GM12872 (cell line): ENCODE measurements at regions not wholly inside any gene's neighbourhood (a gene's known extent, or its start where the extent isn't known, plus 50 kb on each side); places are given as distances from the start of the nearest gene placed in this dataset.

Source experiments
- CTCF ChIP-seq: IDR thresholded peaks from 3 replicates; pipeline ENCODE4 v1.5.1; 2011; ENCODE audit warnings: low read depth, mild to moderate bottlenecking, low read length, moderate library complexity; ENCODE audit not compliant: insufficient read depth

- TF ChIP-seq CTCF, result no peak
Observed at GRCh38 chr7:63071396-63071795, 927.3 kb upstream of the ZNF722 start.

- no peak for TF ChIP-seq CTCF
Observed at GRCh38 chr7:63071920-63072319, 926.7 kb upstream of the ZNF722 start.

GRCh38 chr7:63072806-63073205 is 925.8 kb upstream of the ZNF722 start:
- TF ChIP-seq CTCF, result no peak

GRCh38 chr7:63073286-63073685 is 925.4 kb upstream of the ZNF722 start:
- TF ChIP-seq CTCF, result no peak

- no peak for TF ChIP-seq CTCF
Observed at GRCh38 chr7:63073736-63074135, 924.9 kb upstream of the ZNF722 start.

- no peak for TF ChIP-seq CTCF
Observed at GRCh38 chr7:63077841-63078240, 920.8 kb upstream of the ZNF722 start.

- no peak for TF ChIP-seq CTCF
Observed at GRCh38 chr7:63080406-63080805, 918.2 kb upstream of the ZNF722 start.

GRCh38 chr7:63080831-63081230 is 917.8 kb upstream of the ZNF722 start:
- no peak for TF ChIP-seq CTCF
